LHCN-M2 (cell line): ENCODE measurements at regions not wholly inside any gene's neighbourhood (a gene's known extent, or its start where the extent isn't known, plus 50 kb on each side); places are given as distances from the start of the nearest gene placed in this dataset.
A peak's percentile ranks its signal among the peaks of the same experiment; 100 is the strongest.
"Not testable (repeated sequence)": the region's sequence is repeated elsewhere in the genome, so short reads cannot be mapped to it uniquely, and the experiment has no call there.

Experiments
- DNase-seq: peaks from one replicate; pipeline ENCODE4 v3.0.0-alpha.2; 2012; ENCODE audit warnings: low read depth

DNA sequence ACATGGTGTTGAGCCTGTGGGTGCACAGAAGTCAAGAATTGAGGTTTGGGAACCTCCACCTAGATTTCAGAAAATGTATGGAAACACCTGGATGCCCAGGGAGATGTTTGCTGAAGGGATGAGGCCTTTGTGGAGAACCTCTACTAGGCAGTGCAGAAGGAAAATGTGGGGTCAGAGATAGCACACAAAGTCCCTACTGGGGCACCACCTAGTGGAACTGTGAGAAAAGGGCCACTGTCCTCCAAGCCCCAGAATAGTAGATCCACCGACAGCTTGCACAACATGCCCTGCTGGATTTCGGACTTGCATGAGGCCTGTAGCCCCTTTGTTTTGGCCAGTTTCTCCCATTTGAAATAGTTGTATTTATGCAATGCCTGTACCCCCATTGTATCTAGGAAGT is 2027.3 kb downstream of the PCDH9 start:
- DNase-seq: not testable (repeated sequence)

DNA sequence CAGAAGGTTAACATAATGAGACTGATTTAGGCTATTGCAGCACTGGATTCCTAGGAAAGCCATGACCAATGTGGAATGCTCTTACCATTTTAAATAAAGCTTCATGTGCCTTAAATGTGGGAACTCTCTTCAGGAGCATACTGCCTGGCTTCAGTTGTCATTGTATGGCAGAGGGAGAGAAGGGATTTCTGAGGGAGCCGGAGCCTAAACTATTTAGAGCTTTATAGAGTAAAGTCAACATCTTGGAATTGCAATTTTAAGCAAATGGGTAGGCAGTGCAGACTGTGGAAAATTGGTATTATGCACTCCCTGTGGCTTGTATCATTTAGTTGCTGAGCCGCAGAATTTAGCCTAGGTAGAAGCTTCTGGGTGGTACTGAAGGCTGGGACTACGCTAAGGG is 2041.4 kb downstream of the PCDH9 start:
- no peak for DNase-seq

DNA sequence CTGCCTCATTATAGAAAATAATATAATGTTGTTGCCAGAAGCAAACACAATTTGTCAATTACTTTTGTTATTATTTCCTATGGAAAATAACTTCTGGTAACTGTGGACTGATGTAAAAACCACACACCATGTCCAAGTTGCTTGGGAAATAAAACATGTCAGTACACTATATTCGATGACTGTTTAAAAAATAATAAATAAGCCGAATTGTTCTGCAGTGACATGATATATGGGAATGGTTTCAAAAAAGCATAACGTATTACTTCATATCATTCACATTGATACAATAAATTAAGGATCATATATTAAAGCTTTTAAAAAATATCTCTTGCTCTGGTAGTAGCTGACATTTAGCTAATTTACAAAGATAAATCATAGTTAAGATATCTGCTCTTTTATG is 2062.1 kb downstream of the PCDH9 start:
- DNase-seq: no peak

DNA sequence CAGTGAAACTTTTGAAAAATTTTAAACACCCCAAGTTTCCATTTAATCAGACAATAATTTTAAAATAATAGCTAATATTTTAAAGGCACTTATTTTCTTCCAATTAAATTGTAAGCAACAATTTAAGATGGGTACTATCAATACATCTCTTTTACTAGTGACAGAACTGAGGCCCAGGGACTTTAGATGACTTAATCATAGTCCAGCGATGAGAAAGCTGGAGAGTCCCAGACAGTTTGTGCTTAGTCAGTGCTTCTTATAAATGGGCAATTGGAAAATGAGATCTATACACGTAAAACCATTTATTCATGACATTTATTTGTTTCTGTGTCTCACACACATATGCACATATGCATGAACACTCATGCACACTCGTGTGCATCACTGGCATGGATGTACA is 2063.5 kb downstream of the PCDH9 start:
- no peak for DNase-seq

DNA sequence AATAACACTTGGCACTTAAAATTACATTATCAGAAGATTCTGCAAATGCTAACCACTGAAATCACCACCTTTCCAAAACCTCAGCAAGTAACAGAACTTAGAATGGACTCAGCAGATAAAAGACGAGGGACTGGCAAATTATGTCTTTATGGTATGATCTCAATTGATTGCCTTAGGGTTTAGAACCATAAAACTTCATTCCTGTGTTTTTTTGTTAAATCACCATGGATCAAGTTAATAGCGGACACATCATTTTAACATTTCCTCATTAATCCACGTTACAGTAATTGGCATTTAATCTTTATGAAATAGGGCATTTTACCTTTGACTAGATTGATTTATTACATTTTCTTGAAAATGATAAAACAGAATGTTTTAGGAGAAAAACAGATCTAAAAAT is 2070.3 kb downstream of the PCDH9 start:
- DNase-seq: no peak

DNA sequence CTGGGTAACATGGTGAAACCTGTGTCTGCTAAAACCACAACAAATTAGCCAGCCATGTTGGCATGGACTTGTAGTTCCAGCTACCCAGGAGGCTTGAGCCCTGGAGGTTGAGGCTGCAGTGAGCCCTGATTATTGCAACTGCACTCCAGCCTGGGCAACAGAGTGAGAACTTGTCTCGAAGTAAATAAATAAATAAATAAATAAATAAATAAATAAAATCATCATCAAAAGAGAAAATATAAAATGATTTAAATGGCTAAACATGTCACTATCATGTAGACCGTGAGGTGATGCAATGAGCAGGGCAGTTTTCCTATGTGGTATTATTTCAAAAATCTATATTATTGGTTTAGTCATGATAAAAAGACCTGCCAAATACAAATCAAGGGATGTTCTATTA is 2074.3 kb downstream of the PCDH9 start:
- DNase-seq: no peak

DNA sequence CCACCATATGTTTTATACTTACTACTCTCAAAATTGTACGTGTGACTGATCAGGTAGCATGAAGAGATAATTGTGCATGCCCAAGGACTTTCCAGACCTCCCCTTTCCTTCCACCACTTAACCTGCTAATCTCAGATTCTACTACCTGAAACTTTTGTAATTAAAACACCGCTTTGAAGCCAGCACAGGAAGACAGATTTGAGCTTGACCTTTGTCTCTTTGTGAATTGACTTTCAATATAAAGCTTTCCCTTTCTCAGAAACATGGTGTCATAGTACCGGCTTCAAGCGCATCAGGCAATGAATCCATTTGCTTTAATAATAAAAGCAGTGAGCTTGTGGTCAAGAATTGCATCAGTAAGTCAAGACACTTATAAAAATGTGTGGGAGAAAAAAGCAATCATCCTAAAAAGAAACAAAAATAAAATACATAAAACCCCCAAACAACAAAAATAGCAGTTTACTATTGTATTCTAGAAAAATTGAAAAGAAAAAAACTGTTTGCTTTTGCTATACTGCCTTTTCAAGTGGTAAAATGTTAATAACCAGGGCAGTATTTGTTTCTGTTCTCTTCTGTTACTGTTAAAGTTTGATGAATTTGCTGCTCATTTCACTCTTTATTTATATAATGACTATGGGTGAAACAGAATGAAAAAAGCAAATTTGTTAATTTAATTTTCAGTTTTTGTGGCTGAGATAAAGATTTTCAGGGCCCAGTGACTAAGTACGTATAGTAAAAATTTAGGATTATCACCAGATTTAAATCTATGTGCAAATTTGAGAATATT is 2075.3 kb downstream of the PCDH9 start:
- DNase-seq: no peak

DNA sequence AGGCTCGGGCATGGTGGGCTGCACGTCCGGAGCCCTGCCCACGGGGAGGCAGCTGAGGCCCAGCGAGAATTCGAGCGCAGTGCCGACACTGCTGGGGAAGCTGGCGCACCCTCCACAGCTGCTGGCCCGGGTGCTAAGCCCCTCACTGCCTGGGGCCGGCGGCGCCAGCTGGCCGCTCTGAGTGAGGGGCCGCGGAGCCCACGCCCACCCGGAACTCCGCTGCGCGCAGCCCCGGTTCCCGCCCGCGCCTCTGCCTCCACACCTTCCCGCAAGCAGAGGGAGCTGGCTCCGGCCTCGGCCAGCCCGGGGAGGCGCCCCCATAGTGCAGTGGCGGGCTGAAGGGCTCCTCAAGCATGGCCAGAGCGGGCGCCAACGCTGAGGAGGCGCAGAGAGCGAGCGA is 2080.4 kb downstream of the PCDH9 start:
- DNase-seq: no peak

DNA sequence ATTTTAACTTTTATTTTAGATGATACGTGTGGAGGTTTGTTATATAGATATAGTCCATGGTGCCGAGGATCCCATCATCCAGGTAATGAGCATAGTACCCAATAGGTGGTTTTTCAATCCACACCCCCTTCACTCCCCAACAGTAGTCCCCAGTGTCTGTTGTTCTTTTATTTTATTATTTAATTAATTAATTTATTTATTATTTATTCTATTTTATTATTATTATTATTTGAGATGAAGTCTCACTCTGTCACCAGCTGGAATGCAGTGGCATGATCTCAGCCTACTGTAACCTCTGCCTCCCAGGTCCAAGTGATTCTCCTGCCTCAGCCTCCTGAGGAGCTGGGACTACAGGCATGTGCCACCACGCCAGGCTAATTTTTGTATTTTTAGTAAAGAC is 2086.2 kb downstream of the PCDH9 start:
- no peak for DNase-seq

DNA sequence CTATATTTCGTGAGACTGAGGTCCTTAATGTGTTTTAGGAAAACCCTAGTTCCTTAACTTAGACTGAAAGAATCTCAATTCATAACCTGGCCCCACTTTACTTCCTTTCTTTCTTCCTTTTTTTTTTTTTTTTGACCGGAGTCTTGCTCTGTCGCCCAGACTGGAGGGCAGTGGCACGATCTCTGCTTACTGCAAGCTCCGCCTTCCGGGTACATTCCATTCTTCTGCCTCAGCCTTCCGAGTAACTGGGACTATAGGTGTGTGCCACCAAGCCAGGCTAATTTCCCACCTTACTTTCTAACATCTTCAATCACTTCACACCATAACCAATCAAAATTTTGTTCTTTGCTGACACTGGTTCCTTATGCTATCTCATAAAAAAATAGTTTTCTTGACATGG is 2097.0 kb downstream of the PCDH9 start:
- DNase-seq: no peak

DNA sequence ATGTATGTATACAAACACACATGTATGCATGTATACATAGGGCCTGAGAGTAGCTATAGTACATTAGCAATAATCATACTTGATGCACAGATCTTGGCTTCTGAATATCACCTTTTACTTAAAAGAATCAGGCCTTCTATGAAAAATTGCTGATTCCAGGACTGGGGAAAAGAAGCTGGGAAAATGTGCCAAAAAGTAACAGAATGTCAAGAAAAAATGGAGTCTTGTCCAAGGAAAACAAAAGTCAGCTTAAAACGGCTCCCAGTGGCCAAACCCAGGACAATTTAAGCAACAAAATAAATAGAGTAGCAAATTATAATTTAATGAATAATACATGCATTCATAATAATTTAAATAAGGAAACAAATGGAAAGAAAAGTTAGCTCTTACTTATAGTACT is 2104.9 kb downstream of the PCDH9 start:
- DNase-seq: no peak

DNA sequence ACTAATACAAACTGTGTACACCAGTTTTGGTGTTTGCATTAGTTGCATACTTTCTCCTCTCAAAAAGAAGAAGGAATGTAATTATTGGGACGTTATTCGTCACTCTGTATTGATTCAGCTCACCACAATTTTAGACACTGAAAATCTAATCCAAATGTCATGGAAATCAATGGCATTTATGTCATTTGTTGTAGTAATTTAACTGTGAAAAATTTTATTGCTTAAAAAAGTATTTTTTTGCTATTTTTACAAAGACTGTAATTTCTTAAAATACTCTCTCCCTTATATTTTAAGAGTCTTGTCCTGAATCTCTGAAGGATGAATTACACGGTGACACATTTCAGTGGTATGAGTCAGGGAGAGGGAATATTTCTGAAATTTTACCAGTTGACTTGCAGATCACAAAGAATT is 2117.6 kb downstream of the PCDH9 start:
- no peak for DNase-seq

DNA sequence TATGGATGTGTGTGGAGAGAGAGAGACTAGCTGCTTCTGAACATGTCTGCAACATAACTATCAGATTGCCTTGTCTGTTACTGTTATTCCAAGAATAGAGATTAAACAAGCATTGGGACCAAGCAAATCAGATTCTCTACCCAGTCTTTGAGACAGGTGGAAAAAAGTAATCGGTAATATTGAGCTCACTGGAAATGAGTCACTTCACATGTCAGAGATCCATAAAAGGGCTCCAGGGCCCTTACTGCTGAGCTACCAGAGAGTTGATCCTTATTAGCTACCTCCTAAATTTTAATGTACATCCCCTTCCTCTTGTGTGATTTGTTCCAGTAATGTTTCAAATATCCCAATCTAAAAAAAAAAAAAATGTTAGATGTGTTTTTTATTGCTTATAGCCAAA is 2118.0 kb downstream of the PCDH9 start:
- no peak for DNase-seq

DNA sequence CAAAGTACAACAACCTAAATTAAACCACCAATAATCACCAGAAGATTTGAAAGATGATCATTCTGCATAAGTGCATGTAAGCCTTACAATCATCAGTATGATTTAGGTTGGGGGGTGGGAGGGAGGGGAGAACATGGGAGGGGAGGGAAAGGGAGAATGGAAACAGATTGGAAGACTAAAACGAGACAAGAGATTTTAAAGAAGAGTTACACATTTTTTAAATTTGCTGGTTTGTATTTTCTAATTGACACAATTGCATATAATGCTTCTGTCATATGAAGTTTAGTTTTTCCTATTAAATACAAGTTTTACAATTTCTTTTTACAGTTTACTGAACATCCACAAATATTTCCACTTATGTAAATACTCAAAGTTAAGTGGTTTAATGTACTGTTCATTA is 2118.9 kb downstream of the PCDH9 start:
- DNase-seq: no peak

DNA sequence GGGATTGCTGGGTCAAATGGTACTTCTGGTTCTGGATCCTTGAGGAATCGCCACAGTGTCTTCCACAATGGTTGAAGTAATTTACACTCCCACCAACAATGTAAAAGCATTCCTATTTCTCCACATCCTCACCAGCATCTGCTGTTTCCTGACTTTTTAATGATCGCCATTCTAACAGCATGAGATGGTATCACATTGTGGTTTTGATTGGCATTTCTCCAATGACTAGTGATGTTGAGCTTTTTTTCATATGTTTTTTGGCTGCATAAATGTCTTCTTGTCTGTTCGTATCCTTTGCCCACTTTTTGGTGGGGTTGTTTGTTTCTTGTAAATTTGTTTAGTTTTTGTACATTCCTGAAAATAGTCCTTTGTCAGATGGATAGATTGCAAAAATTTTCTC is 2125.7 kb downstream of the PCDH9 start:
- peak; percentile 10 for DNase-seq

DNA sequence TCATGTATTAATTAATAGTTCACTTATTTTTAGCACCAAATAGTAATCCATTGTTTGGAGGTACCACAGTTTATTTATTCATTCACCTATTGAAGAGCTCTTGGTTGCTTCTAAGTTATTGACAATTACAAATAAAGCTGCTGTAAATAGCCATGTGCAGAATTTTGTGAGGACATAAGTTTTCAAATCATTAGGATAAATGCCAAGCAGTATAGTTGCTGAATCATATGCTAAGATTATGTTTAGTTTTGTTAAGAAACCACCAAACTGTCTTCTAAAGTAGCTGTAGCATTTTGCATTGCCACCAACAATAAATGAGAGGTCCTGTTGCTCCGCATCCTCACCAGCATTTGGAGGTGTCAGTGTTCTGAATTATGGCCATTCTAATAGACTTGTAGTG is 2126.8 kb downstream of the PCDH9 start:
- no peak for DNase-seq

DNA sequence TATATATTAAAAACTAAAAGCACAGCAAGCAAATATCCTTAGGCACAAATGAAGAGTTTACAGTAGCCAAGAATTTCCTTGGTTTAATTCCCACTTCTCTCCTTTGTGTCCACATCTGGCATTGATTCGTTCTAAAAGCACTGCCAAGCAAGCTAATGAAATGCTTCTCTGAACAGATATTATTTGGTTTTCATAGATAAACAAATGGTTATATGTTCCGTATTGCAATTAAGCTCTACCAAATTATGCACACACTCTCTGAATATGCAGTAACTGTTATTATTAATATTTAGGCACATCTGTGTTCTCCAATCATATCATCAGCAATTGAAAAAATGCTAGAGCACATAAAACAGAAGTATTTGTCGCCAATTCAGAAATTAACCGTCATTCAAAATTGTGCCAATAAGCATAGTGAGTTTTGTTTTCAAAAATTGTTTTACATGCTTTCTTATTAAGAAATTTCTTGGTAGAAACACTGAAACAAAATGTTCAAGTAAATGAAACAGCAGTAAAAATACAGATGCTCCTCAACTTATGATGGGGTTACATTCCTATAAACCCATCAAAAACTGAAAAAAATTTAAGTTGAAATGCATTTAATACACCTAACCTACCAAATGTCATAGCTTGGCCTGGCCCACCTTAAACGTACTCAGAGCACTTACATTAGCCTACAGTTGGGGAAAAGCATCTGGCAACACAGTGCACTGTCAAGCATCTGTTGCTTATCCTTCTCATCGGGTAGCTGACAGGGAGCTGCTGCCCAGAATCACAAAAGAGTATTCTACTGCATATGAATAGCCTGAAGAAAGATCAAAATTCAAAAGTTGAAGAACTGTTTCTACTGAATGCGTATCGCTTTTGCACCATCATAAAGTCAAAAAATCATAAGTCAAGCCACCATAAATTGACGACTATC is 2134.7 kb downstream of the PCDH9 start:
- no peak for DNase-seq

DNA sequence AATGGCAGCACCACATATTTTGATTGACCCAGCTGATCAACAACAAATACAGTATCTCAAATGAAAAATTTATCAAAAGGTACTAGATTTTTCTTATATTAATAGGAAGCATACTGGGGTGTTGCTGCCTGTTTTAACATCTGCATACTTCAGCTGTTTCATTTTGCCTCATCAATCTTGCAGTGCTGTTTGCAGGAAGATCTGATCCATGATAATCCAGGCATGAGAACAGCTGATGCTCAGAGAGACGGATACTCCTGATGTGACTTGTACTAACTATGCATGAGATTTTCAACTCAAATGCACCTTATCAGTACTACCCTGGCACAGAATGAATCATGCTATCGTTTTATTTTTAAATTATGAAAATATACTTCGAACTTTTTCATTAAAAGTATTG is 2136.8 kb downstream of the PCDH9 start:
- DNase-seq: no peak

DNA sequence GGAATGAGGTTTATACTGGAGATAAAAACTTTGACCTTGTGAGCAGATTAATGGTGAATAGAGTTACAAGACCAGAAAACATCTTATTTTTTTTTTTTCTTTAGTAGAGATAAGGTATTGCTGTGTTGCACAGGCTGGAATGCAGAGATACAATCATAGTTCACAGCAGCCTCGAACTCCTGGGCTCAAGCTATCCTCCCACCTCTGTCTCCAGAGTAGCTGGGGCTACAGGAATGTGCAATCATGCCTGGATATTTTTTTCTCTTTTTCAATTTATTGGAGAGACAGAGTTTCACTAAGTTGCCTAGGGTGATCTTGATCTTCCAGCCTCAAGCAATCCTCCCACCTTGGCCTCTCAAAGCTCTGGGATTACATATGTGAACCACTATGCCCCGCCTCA is 2139.1 kb downstream of the PCDH9 start:
- no peak for DNase-seq

DNA sequence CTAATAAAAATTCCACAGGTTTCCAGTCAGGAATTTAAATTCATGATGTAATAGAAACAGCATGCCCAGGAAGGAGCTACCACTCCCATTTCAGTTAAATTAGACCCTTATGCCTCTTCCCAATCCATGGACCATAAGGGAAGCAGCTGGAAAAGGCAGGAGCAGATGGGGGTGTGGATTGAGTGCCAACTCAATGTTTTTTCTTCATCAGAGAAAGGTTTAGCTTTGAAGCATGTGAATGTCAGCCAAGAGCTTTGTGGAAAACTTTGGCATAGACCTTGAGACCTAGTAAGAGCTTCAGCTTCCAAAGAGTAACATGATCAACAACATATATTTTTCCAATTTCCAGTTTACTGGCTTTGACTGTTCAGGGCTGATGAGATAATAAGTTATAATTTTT is 2139.9 kb downstream of the PCDH9 start:
- no peak for DNase-seq

DNA sequence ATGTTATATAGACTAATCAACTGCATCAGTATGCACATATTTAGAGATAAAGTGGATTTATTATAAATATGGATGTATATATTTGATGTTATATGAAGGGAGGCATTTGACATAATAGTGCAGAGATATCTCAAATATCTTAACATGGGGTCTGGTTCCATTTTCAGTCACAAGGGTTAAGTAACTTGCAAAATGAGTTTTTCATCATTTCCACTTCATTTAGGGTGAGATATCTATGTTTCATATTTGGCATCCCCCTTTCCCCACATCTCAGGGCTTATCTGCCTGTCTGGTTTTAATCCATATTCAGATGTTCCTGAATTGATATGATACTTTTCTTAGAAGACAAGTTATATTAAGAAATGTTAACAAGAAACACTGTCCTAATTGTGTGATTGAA is 2141.2 kb downstream of the PCDH9 start:
- DNase-seq: no peak

DNA sequence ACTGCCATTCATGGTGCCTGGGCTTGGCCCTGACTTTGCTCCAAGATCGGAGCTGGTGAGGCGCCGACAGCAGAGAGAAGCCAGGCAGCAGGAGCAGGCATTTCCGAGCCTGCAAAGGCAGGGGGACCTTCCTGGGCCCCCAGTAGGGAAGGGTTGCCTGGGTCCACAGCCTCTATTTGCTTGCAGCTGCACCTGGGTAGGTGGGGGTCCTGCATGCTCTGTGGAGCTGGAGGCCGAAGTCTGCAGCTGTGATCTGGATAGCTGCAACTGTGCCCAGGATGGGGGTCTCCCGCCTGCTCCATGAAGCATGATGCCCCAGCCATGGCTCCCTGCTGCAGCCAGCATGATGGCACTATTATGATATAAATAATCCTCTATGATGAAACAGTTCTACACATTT is 2144.2 kb downstream of the PCDH9 start:
- DNase-seq: no peak

DNA sequence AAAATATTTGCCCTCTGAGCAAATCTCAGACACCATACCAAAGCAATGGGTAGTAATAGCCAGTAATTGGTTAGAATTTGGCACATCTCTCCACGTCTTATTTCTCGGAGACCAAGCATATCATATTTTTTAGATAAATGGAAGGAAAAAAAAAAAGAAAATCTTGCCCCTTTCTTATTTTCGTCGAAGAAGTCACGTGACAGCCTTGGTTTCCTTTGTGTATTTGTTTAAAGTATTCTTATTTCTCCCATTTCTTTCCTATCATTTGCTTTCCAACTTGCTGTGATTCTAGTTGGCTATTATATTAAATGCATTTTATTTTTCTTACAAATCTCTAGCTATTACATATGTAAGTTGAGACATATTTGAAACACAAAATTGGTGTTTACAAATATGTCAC is 2155.9 kb downstream of the PCDH9 start:
- no peak for DNase-seq
